ENCODE measurements at regions not wholly inside any gene's neighbourhood (a gene's known extent, or its start where the extent isn't known, plus 50 kb on each side); places are given as distances from the start of the nearest gene placed in this dataset.
"Not testable (repeated sequence)": the region's sequence is repeated elsewhere in the genome, so short reads cannot be mapped to it uniquely, and the experiment has no call there.

DNA sequence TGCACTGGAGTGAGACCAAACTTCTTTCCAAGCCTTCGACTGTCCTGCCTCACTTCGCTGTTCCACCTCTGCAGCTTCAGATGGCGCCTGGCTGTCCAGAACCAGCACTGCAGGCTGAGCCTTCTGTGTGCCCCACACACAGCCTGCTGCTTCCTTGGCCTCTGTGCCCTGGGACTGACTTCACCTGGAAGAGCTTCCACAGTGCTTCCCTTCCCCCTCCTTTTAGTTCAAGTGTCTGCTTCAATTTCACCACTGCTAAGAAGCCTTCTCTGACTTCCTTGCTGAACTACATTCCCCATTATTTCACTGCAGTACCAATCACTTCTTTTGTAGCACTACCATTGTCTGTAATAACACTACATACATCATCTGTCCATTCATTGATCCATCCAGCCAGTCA lies 315.1 kb upstream of the CHRNA7 start:
- H3K36me3 ChIP-seq (ENCODE audit: control insufficient read depth, insufficient read depth, low read length); H3K4me3 ChIP-seq (replicated peaks in 1 of 4; ENCODE audit: control extremely low read depth in 1 of 4, insufficient read depth in 1 of 4, low read depth in 3 of 4, low read length in 4 of 4); H3K9me3 ChIP-seq (ENCODE audit: control insufficient read depth, insufficient read depth, low read depth, low read length); DNase-seq (ENCODE audit: low read depth in 2 of 2); H3K4me1 ChIP-seq (ENCODE audit: control insufficient read depth, extremely low read depth, insufficient read depth, low read length); H3K27me3 ChIP-seq (ENCODE audit: control insufficient read depth, insufficient read depth, low read length); H4K20me1 ChIP-seq (ENCODE audit: control insufficient read depth, extremely low read depth, insufficient read depth, low read length); H2AFZ ChIP-seq (ENCODE audit: low read length); H3K27ac ChIP-seq (ENCODE audit: insufficient read depth, low read length); H3K9ac ChIP-seq (ENCODE audit: insufficient read depth, low read length); H3K79me2 ChIP-seq (ENCODE audit: control insufficient read depth, insufficient read depth, low read length); H3K4me2 ChIP-seq (ENCODE audit: extremely low read depth, insufficient read depth, low read length): not testable (repeated sequence)

DNA sequence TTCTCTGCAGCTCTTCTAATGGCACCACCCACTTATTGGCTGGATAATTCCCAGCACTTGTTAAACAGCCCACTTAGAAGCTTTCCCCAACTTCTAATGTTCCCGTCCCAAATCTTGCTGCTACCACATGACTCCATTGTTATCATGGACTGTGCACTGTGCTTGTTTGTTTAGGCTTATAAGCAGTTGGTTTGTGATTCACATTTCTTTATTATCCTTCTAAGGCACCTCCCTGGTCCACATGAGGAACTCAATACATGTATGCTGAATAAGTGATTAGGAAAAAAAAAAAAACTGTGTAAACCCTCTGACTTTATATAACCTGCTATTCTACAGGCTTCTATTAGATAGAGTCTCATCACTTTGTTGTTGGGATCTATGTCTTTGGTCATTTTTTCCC lies 311.7 kb upstream of the CHRNA7 start:
- not testable (repeated sequence) for H3K79me2 ChIP-seq (ENCODE audit: control insufficient read depth, insufficient read depth, low read length); H3K9ac ChIP-seq (ENCODE audit: insufficient read depth, low read length); H3K4me2 ChIP-seq (ENCODE audit: extremely low read depth, insufficient read depth, low read length); H2AFZ ChIP-seq (ENCODE audit: low read length); H3K4me3 ChIP-seq (replicated peaks in 1 of 4; ENCODE audit: control extremely low read depth in 1 of 4, insufficient read depth in 1 of 4, low read depth in 3 of 4, low read length in 4 of 4); H3K9me3 ChIP-seq (ENCODE audit: control insufficient read depth, insufficient read depth, low read depth, low read length); H4K20me1 ChIP-seq (ENCODE audit: control insufficient read depth, extremely low read depth, insufficient read depth, low read length); H3K4me1 ChIP-seq (ENCODE audit: control insufficient read depth, extremely low read depth, insufficient read depth, low read length); H3K27me3 ChIP-seq (ENCODE audit: control insufficient read depth, insufficient read depth, low read length); DNase-seq (ENCODE audit: low read depth in 2 of 2); H3K27ac ChIP-seq (ENCODE audit: insufficient read depth, low read length); H3K36me3 ChIP-seq (ENCODE audit: control insufficient read depth, insufficient read depth, low read length)

DNA sequence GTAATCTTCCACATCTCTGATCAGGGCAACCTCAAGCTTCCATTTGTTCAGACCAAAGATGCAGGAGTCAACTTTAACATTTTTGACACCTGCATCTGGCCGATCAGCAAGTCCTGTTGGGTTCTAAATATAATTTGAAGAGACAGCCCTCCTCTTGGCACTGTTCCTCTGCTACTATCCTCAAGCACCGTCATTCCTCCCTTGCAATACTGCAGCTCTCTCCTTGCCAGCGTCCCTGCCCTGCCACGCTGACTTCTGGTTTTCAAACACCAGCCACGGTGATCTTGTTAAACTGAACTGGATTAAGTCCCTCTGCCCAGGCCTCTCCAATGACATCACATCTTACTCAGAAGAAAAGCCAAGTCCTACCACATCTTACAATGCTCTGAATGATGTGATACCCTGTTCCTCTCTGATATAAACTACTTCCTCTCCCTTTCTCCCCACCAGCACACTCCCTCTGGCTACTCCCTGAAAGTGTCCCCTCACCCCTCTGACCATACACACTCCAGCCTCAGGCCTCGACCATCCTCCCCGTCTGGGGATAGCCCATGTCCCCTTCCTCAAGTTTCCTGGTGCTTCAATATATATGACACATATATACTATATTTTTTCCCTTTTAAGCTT lies 310.8 kb upstream of the CHRNA7 start:
- H2AFZ ChIP-seq (ENCODE audit: low read length); H3K9ac ChIP-seq (ENCODE audit: insufficient read depth, low read length); H3K36me3 ChIP-seq (ENCODE audit: control insufficient read depth, insufficient read depth, low read length); H3K4me2 ChIP-seq (ENCODE audit: extremely low read depth, insufficient read depth, low read length); H4K20me1 ChIP-seq (ENCODE audit: control insufficient read depth, extremely low read depth, insufficient read depth, low read length); DNase-seq (ENCODE audit: low read depth in 2 of 2); H3K4me3 ChIP-seq (replicated peaks in 1 of 4; ENCODE audit: control extremely low read depth in 1 of 4, insufficient read depth in 1 of 4, low read depth in 3 of 4, low read length in 4 of 4); H3K9me3 ChIP-seq (ENCODE audit: control insufficient read depth, insufficient read depth, low read depth, low read length); H3K79me2 ChIP-seq (ENCODE audit: control insufficient read depth, insufficient read depth, low read length); H3K4me1 ChIP-seq (ENCODE audit: control insufficient read depth, extremely low read depth, insufficient read depth, low read length); H3K27ac ChIP-seq (ENCODE audit: insufficient read depth, low read length); H3K27me3 ChIP-seq (ENCODE audit: control insufficient read depth, insufficient read depth, low read length): not testable (repeated sequence)

DNA sequence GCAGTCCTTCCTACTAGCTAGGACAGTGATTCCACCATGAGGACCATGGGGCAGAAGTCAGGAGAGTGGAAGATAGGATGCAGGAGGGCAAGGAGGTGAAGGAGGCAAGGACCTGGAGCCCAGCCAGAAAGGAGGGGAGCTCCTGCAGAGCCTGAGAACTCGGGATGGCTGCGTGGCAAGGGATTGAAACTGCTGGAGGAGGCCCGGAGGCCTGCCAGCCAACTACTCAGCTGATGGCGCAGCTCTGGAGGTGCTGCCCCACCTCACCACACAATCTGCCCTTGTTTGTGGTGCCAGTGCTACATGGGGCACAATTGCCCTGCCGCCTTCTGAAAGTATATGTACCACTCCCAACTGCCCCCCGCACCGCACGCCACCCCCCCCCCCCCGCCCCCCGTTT lies 307.3 kb upstream of the CHRNA7 start:
- H3K9ac ChIP-seq (ENCODE audit: insufficient read depth, low read length); H3K4me1 ChIP-seq (ENCODE audit: control insufficient read depth, extremely low read depth, insufficient read depth, low read length); H3K79me2 ChIP-seq (ENCODE audit: control insufficient read depth, insufficient read depth, low read length); H2AFZ ChIP-seq (ENCODE audit: low read length); H3K4me3 ChIP-seq (replicated peaks in 1 of 4; ENCODE audit: control extremely low read depth in 1 of 4, insufficient read depth in 1 of 4, low read depth in 3 of 4, low read length in 4 of 4); H3K27me3 ChIP-seq (ENCODE audit: control insufficient read depth, insufficient read depth, low read length); H3K4me2 ChIP-seq (ENCODE audit: extremely low read depth, insufficient read depth, low read length); DNase-seq (ENCODE audit: low read depth in 2 of 2); H3K36me3 ChIP-seq (ENCODE audit: control insufficient read depth, insufficient read depth, low read length); H4K20me1 ChIP-seq (ENCODE audit: control insufficient read depth, extremely low read depth, insufficient read depth, low read length); H3K27ac ChIP-seq (ENCODE audit: insufficient read depth, low read length); H3K9me3 ChIP-seq (ENCODE audit: control insufficient read depth, insufficient read depth, low read depth, low read length): not testable (repeated sequence)

DNA sequence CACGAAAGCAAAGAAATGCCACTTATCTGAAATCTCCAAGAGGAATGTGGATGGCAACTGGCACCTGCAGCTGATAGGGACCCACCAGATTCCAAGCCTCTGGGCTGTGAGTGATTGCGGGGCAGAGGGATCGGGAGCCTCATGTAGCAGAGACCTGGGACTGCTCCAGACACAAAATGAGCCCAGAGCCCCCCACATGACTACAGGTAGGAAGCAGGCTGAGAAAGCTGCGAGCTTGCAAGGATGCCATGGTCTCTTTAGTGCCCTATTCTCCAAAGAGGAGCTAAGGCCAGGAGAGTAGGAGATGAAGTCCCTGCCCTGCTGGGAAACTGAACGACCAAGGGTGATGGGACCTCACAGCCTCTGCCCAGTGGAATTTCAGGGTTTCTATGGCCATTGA lies 305.4 kb upstream of the CHRNA7 start:
- H3K27ac ChIP-seq (ENCODE audit: insufficient read depth, low read length); H3K27me3 ChIP-seq (ENCODE audit: control insufficient read depth, insufficient read depth, low read length); H3K9ac ChIP-seq (ENCODE audit: insufficient read depth, low read length); H3K9me3 ChIP-seq (ENCODE audit: control insufficient read depth, insufficient read depth, low read depth, low read length); H3K36me3 ChIP-seq (ENCODE audit: control insufficient read depth, insufficient read depth, low read length); H4K20me1 ChIP-seq (ENCODE audit: control insufficient read depth, extremely low read depth, insufficient read depth, low read length); DNase-seq (ENCODE audit: low read depth in 2 of 2); H3K4me3 ChIP-seq (replicated peaks in 1 of 4; ENCODE audit: control extremely low read depth in 1 of 4, insufficient read depth in 1 of 4, low read depth in 3 of 4, low read length in 4 of 4); H2AFZ ChIP-seq (ENCODE audit: low read length); H3K4me2 ChIP-seq (ENCODE audit: extremely low read depth, insufficient read depth, low read length); H3K79me2 ChIP-seq (ENCODE audit: control insufficient read depth, insufficient read depth, low read length); H3K4me1 ChIP-seq (ENCODE audit: control insufficient read depth, extremely low read depth, insufficient read depth, low read length): not testable (repeated sequence)

DNA sequence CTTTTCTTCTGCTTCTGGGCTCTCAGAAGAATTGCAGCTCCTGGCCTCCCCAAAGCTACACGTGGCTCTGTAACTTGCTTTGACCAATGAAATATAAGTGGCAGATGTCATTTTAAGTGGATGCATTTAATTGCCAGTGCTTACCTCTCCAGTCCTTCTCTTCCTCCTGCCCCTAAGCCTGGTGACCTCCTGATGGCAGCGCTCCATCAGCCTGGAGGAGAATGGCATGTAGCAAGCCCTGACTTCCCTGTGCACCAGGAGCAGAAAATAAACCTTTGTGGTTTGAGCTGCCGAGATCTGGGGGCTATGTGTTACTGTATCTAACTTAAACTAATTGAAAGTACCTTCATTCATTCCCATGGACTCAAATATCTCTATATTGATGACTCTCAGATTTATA lies 304.7 kb upstream of the CHRNA7 start:
- not testable (repeated sequence) for H3K9me3 ChIP-seq (ENCODE audit: control insufficient read depth, insufficient read depth, low read depth, low read length)

More for the DNA sequence above, 304.7 kb upstream of the CHRNA7 start:
- not testable (repeated sequence) for H3K4me1 ChIP-seq (ENCODE audit: control insufficient read depth, extremely low read depth, insufficient read depth, low read length); H3K4me3 ChIP-seq (replicated peaks in 1 of 4; ENCODE audit: control extremely low read depth in 1 of 4, insufficient read depth in 1 of 4, low read depth in 3 of 4, low read length in 4 of 4); H3K9ac ChIP-seq (ENCODE audit: insufficient read depth, low read length); H3K36me3 ChIP-seq (ENCODE audit: control insufficient read depth, insufficient read depth, low read length); H2AFZ ChIP-seq (ENCODE audit: low read length); H3K4me2 ChIP-seq (ENCODE audit: extremely low read depth, insufficient read depth, low read length); H3K27me3 ChIP-seq (ENCODE audit: control insufficient read depth, insufficient read depth, low read length); DNase-seq (ENCODE audit: low read depth in 2 of 2); H4K20me1 ChIP-seq (ENCODE audit: control insufficient read depth, extremely low read depth, insufficient read depth, low read length); H3K27ac ChIP-seq (ENCODE audit: insufficient read depth, low read length); H3K79me2 ChIP-seq (ENCODE audit: control insufficient read depth, insufficient read depth, low read length)
